ENCODE measurements at regions not wholly inside any gene's neighbourhood (a gene's known extent, or its start where the extent isn't known, plus 50 kb on each side); places are given as distances from the start of the nearest gene placed in this dataset.
"Not testable (repeated sequence)": the region's sequence is repeated elsewhere in the genome, so short reads cannot be mapped to it uniquely, and the experiment has no call there.

DNA sequence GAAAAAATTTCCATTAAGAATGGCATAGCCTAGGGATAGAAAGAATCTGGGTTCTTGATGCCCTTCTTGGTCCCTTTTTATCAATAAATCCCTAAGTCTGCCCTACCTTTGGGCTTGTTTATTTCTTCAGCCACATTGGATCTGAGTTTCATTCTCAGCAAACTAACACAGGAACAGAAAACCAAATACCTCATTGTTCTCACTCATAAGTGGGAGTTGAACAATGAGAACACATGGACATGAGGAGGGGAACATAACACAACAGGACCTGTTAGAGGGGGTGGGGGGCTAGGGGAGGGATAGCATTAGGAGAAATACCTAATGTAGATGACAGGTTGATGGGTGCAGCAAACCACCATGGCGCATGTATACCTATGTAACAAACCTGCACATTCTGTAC is 237.0 kb upstream of the MAP2 start:
- not testable (repeated sequence) for TF ChIP-seq POLR2AphosphoS5 (IDR thresholded peaks at IDR 0.05; ENCODE audit: low read depth, low read length); EP300 (IDR thresholded peaks at IDR 0.05; ENCODE audit: borderline replicate concordance in 1 of 2, low read depth in 1 of 2, low read length in 1 of 2); ZBTB33 (IDR thresholded peaks at IDR 0.05; ENCODE audit: borderline replicate concordance, low read depth); RAD21 (IDR thresholded peaks at IDR 0.05; ENCODE audit: low read length); YY1 (IDR thresholded peaks at IDR 0.05; ENCODE audit: low read depth); RCOR1 (IDR thresholded peaks at IDR 0.05; ENCODE audit: low read length)
- TF ChIP-seq, protein P1, sequence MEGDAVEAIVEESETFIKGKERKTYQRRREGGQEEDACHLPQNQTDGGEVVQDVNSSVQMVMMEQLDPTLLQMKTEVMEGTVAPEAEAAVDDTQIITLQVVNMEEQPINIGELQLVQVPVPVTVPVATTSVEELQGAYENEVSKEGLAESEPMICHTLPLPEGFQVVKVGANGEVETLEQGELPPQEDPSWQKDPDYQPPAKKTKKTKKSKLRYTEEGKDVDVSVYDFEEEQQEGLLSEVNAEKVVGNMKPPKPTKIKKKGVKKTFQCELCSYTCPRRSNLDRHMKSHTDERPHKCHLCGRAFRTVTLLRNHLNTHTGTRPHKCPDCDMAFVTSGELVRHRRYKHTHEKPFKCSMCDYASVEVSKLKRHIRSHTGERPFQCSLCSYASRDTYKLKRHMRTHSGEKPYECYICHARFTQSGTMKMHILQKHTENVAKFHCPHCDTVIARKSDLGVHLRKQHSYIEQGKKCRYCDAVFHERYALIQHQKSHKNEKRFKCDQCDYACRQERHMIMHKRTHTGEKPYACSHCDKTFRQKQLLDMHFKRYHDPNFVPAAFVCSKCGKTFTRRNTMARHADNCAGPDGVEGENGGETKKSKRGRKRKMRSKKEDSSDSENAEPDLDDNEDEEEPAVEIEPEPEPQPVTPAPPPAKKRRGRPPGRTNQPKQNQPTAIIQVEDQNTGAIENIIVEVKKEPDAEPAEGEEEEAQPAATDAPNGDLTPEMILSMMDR (IDR thresholded peaks at IDR 0.05), result not testable (repeated sequence)

All from SK-N-SH (cell line).